ENCODE measurements at regions not wholly inside any gene's neighbourhood (a gene's known extent, or its start where the extent isn't known, plus 50 kb on each side); places are given as distances from the start of the nearest gene placed in this dataset.

- TF ChIP-seq JUN (CRISPR knock-in tag; IDR thresholded peaks at IDR 0.05): no peak
- no peak for TF ChIP-seq USF2 (CRISPR knock-in tag; IDR thresholded peaks at IDR 0.05)
- no peak for TF ChIP-seq FOXP4 (CRISPR knock-in tag; IDR thresholded peaks at IDR 0.05)
- no peak for TF ChIP-seq MLX (CRISPR knock-in tag; IDR thresholded peaks at IDR 0.05)
- TF ChIP-seq TP53 (CRISPR knock-in tag; IDR thresholded peaks at IDR 0.05): no peak
- TF ChIP-seq ZNF423 (CRISPR knock-in tag; IDR thresholded peaks at IDR 0.05): no peak
- TF ChIP-seq ZNF138 (CRISPR knock-in tag; conservative IDR thresholded peaks at IDR 0.05): no peak
- no peak for TF ChIP-seq TCF7 (CRISPR knock-in tag; IDR thresholded peaks at IDR 0.05; ENCODE audit: low read depth)
- TF ChIP-seq CBFB (CRISPR knock-in tag; IDR thresholded peaks at IDR 0.05; ENCODE audit: low read depth): no peak
- no peak for TF ChIP-seq ZNF671 (CRISPR knock-in tag; IDR thresholded peaks at IDR 0.05)
- no peak for TF ChIP-seq JAZF1 (CRISPR knock-in tag; IDR thresholded peaks at IDR 0.05)
- TF ChIP-seq ATF1 (CRISPR knock-in tag; IDR thresholded peaks at IDR 0.05): no peak
- TF ChIP-seq NR2C2 (CRISPR knock-in tag; IDR thresholded peaks at IDR 0.05): no peak
- no peak for TF ChIP-seq STAT6 (CRISPR knock-in tag; conservative IDR thresholded peaks at IDR 0.05; ENCODE audit: low read depth)
- no peak for TF ChIP-seq ATF2 (CRISPR knock-in tag; IDR thresholded peaks at IDR 0.05; ENCODE audit: borderline replicate concordance, low read depth)
- no peak for TF ChIP-seq USF1 (CRISPR knock-in tag; IDR thresholded peaks at IDR 0.05)
- TF ChIP-seq ERG (CRISPR knock-in tag; IDR thresholded peaks at IDR 0.05): no peak
- TF ChIP-seq AR (CRISPR knock-in tag; IDR thresholded peaks at IDR 0.05): no peak
- no peak for TF ChIP-seq ZNF532 (CRISPR knock-in tag; IDR thresholded peaks at IDR 0.05; ENCODE audit: borderline replicate concordance)
- H3K27ac Mint-ChIP-seq: no peak overlapping the region
- ATAC-seq: no peak
- no peak for DNase-seq (ENCODE audit: low spot score)
- peaks cover 18% of the 10 kb centered on the region for H3K4me1 Mint-ChIP-seq
- POLR2A ChIA-PET: no interaction called here
- no peaks in the 10 kb centered on the region for H3K9me3 Mint-ChIP-seq
- H3K27me3 Mint-ChIP-seq (ENCODE audit: low read depth): no peaks in the 10 kb centered on the region
- H3K4me3 Mint-ChIP-seq: no peak overlapping the region
- no peaks in the 10 kb centered on the region for H3K36me3 Mint-ChIP-seq
- CTCF ChIA-PET: interaction anchor here (0.9 kb wide), 1 partner anchor 47 kb away, joined by 3 read pairs; no protein-coding TSS in a partner anchor
Measured at GRCh38 chr13:107254392-107254791, 686.5 kb upstream of the ARGLU1 start.
